SU-DHL-6 (cell line): ENCODE measurements at regions not wholly inside any gene's neighbourhood (a gene's known extent, or its start where the extent isn't known, plus 50 kb on each side); places are given as distances from the start of the nearest gene placed in this dataset.

Experiments
- H2AFZ ChIP-seq: fragments of 200-600 bp; sonication (generic); 2 replicates; pipeline ENCODE4 v1.6.1; 2014; ENCODE audit warnings: low read depth, mild to moderate bottlenecking, moderate library complexity, mixed read lengths, antibody characterized with exemption, low read length; ENCODE audit not compliant: severe bottlenecking
- H3F3A ChIP-seq: fragments of 200-600 bp; shearing (Covaris generic); 2 replicates; pipeline ENCODE4 v1.6.0; 2016; ENCODE audit warnings: antibody characterized with exemption, mild to moderate bottlenecking; ENCODE audit not compliant: insufficient read depth
- H3K27ac ChIP-seq: fragments of 200-600 bp; sonication (generic); 2 replicates; pipeline ENCODE4 v1.5.1; 2016; ENCODE audit warnings: low read depth, mild to moderate bottlenecking, low read length, moderate library complexity, mixed read lengths
- H3K27me3 ChIP-seq: fragments of 200-600 bp; sonication (generic), shearing (Covaris generic); 2 replicates; pipeline ENCODE4 v1.6.0; 2014; ENCODE audit warnings: mild to moderate bottlenecking, low read length
- H3K36me3 ChIP-seq: fragments of 200-600 bp; sonication (generic); 2 replicates; pipeline ENCODE4 v1.6.1; 2014; ENCODE audit warnings: mild to moderate bottlenecking, low read length, mixed read lengths
- H3K4me2 ChIP-seq: fragments of 300-600, 200-600 bp; shearing (Covaris generic), sonication (generic); 2 replicates; pipeline ENCODE4 v1.6.0; 2014; ENCODE audit warnings: low read length, low read depth, mild to moderate bottlenecking; ENCODE audit not compliant: poor library complexity, severe bottlenecking
- H3K4me3 ChIP-seq: fragments of 200-600 bp; sonication (generic); 2 replicates; pipeline ENCODE4 v1.5.1; 2014; ENCODE audit warnings: antibody characterized with exemption, low read length, mild to moderate bottlenecking, mixed read lengths; ENCODE audit not compliant: insufficient read depth, poor library complexity, severe bottlenecking
- H3K79me2 ChIP-seq: fragments of 200-600 bp; sonication (generic); 2 replicates; pipeline ENCODE4 v1.6.1; 2014; ENCODE audit warnings: mild to moderate bottlenecking, low read length, moderate library complexity; ENCODE audit not compliant: insufficient read depth
- H3K9ac ChIP-seq: fragments of 200-600 bp; sonication (generic); 2 replicates; pipeline ENCODE4 v1.7.0; 2014; ENCODE audit warnings: mild to moderate bottlenecking, low read length
- H3K9me2 ChIP-seq: fragments of 200-600 bp; sonication (generic); replicated peaks from 2 replicates; pipeline ENCODE4 v1.6.1; 2014; ENCODE audit warnings: low read length; ENCODE audit not compliant: insufficient read depth
- H3K9me3 ChIP-seq: fragments of 200-600 bp; sonication (generic); 2 replicates; pipeline ENCODE4 v1.6.1; 2014; ENCODE audit warnings: low read length, mixed read lengths; ENCODE audit not compliant: insufficient read depth
- H4K20me1 ChIP-seq: fragments of 200-600 bp; sonication (generic); 2 replicates; pipeline ENCODE4 v1.6.1; 2014; ENCODE audit warnings: low read depth, mild to moderate bottlenecking, antibody characterized with exemption, low read length, moderate library complexity, mixed read lengths
- EZH2phosphoT487 ChIP-seq: fragments of 200-600 bp; sonication (generic), shearing (Covaris generic); conservative IDR thresholded peaks from 2 replicates; pipeline ENCODE4 v1.6.1; 2018; ENCODE audit warnings: mild to moderate bottlenecking, antibody characterized with exemption, low read length, moderate library complexity, mixed read lengths
- TF ChIP-seq, protein P1 (sequence below): fragments of 200-600 bp; sonication (generic); IDR thresholded peaks from one replicate; pipeline ENCODE4 v1.5.1; 2017; ENCODE audit warnings: antibody characterized with exemption, mild to moderate bottlenecking, low read length, moderate library complexity; ENCODE audit not compliant: insufficient read depth, poor library complexity, severe bottlenecking

DNA sequence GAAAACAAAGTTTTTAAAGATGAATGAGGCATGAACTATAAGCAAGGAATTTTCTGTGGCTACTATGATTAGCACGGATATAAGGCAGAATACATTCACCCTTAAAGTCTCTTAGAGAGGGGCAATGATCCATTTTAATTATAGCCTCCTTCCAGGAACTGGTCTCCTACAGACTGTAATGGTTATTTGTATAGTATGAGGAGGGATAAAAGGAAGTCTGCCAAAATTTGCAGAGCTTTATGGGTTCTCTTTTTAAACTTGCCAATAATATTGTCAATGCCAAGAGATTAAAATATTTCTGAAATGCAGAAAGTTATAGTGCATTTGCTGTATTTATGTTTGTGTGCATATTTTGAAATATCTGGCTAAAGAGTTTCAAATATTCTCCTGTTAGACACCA is 271.4 kb upstream of the LUZP2 start:
- H3K79me2 ChIP-seq = no peaks in the 10 kb centered on the region
- H3K4me3 ChIP-seq = no peak overlapping the region
- H3K9me2 ChIP-seq = no peaks in the 10 kb centered on the region
- H3K27me3 ChIP-seq = no peaks in the 10 kb centered on the region
- no peak for TF ChIP-seq EZH2phosphoT487
- TF ChIP-seq, protein P1, sequence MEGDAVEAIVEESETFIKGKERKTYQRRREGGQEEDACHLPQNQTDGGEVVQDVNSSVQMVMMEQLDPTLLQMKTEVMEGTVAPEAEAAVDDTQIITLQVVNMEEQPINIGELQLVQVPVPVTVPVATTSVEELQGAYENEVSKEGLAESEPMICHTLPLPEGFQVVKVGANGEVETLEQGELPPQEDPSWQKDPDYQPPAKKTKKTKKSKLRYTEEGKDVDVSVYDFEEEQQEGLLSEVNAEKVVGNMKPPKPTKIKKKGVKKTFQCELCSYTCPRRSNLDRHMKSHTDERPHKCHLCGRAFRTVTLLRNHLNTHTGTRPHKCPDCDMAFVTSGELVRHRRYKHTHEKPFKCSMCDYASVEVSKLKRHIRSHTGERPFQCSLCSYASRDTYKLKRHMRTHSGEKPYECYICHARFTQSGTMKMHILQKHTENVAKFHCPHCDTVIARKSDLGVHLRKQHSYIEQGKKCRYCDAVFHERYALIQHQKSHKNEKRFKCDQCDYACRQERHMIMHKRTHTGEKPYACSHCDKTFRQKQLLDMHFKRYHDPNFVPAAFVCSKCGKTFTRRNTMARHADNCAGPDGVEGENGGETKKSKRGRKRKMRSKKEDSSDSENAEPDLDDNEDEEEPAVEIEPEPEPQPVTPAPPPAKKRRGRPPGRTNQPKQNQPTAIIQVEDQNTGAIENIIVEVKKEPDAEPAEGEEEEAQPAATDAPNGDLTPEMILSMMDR = no peak
- no peaks in the 10 kb centered on the region for H3K9me3 ChIP-seq
- no peak overlapping the region for H3K27ac ChIP-seq
- no peaks in the 10 kb centered on the region for H3K36me3 ChIP-seq
- no peak overlapping the region for H3K9ac ChIP-seq
- no peak overlapping the region for H3K4me2 ChIP-seq
- no peaks in the 10 kb centered on the region for H3F3A ChIP-seq
- H4K20me1 ChIP-seq = no peaks in the 10 kb centered on the region
- H2AFZ ChIP-seq = no peak overlapping the region

DNA sequence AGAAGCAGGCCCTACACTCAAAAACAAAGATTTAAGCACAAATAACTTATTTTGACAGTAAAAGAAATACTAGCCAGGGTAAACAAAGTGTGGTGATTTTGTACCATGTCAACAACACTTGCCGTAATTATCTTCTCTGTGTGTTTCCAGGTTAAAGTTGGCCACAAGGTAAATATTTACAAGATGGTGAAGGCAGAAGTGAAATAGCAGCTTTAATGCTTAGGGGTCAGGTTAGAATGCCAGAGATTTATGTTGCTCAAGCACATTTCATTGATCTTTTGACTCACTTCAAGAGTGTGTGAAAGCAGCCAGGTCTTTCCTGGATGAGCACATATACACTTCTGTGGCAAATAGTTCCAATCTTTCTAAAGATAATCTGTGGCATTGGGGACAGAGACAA is 270.2 kb upstream of the LUZP2 start:
- Histone ChIP-seq H2AFZ (no peak overlapping the region), H3K4me2 (no peak overlapping the region), H3K9me2 (no peaks in the 10 kb centered on the region), H3F3A (no peaks in the 10 kb centered on the region), H3K27me3 (no peaks in the 10 kb centered on the region), H3K9ac (no peak overlapping the region), H3K36me3 (no peaks in the 10 kb centered on the region), H4K20me1 (no peaks in the 10 kb centered on the region), H3K79me2 (no peaks in the 10 kb centered on the region), H3K4me3 (no peak overlapping the region), H3K27ac (no peak overlapping the region), H3K9me3 (no peaks in the 10 kb centered on the region)
- TF ChIP-seq, protein P1 = no peak
- no peak for TF ChIP-seq EZH2phosphoT487

DNA sequence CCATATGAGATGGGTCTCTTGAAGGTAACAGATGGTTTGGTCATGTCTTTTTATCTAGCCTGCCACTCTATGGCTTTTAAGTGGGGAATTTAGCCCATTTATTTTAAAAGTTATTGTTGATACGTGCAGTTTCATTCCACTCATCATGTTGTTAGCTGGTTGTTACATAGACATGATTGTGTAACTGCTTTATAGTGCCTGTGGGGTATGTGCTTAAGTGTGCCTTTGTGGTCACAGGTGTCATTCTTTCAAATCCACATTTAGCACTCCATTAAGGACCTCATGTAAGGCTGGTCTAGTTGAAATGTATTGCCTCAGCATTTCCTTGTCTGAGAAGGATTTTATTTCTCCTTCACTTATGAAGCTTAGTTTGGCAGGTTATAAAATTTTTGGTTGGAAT is 263.8 kb upstream of the LUZP2 start:
- Histone ChIP-seq H3K27ac (no peak overlapping the region), H3F3A (no peaks in the 10 kb centered on the region), H3K9ac (no peak overlapping the region), H3K9me2 (no peaks in the 10 kb centered on the region), H3K4me2 (no peak overlapping the region), H2AFZ (no peak overlapping the region), H3K27me3 (no peaks in the 10 kb centered on the region), H3K9me3 (no peaks in the 10 kb centered on the region), H3K79me2 (no peaks in the 10 kb centered on the region), H4K20me1 (no peaks in the 10 kb centered on the region), H3K4me3 (no peak overlapping the region), H3K36me3 (no peaks in the 10 kb centered on the region)
- no peak for TF ChIP-seq EZH2phosphoT487
- TF ChIP-seq, protein P1 = no peak
